ENCODE measurements at regions not wholly inside any gene's neighbourhood (a gene's known extent, or its start where the extent isn't known, plus 50 kb on each side); places are given as distances from the start of the nearest gene placed in this dataset.

DNA sequence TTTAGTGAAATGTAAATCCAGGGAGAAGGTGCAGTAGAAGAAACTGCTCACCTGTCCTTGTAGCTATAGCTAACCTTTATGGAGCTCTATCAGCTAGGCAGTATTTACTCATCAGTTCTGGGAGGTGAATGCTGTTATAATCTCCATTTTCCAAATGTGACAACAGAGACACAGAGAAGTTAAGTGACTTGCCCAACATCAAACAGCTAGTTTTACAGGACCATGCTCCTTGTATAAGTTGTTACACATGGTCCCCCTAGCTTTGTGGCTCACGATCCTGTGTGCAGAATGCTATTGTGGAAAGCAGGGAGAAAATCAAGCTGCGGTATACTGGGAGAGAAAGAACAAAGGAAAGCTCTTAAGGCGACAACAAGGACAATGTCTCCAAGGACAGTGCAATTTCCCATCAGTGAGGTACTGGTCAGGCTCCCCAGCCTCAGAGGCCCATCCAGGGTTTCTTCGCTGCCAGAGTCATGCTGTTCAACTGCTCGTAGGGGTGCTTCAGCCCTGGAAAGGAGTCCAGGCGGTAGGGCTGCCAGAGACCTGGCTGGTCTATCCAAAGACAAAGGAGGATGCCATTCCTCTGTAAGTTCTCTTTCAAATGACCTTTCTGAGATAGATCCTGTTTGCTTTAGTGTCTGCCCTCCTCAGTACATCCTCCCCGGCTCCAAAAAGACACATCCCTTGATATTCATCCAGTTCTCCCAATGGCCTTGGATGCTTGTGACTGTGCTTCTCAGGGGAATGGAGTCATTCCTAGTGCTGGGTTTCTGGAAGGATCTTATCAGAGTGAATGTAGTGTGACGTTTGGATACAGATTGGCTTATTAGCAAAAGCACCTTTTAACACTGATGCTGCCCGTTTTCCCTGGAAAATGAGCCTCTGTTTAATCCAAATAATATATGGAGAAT lies 95.5 kb downstream of the ARF6 start (continued):
- TF ChIP-seq, protein P1, sequence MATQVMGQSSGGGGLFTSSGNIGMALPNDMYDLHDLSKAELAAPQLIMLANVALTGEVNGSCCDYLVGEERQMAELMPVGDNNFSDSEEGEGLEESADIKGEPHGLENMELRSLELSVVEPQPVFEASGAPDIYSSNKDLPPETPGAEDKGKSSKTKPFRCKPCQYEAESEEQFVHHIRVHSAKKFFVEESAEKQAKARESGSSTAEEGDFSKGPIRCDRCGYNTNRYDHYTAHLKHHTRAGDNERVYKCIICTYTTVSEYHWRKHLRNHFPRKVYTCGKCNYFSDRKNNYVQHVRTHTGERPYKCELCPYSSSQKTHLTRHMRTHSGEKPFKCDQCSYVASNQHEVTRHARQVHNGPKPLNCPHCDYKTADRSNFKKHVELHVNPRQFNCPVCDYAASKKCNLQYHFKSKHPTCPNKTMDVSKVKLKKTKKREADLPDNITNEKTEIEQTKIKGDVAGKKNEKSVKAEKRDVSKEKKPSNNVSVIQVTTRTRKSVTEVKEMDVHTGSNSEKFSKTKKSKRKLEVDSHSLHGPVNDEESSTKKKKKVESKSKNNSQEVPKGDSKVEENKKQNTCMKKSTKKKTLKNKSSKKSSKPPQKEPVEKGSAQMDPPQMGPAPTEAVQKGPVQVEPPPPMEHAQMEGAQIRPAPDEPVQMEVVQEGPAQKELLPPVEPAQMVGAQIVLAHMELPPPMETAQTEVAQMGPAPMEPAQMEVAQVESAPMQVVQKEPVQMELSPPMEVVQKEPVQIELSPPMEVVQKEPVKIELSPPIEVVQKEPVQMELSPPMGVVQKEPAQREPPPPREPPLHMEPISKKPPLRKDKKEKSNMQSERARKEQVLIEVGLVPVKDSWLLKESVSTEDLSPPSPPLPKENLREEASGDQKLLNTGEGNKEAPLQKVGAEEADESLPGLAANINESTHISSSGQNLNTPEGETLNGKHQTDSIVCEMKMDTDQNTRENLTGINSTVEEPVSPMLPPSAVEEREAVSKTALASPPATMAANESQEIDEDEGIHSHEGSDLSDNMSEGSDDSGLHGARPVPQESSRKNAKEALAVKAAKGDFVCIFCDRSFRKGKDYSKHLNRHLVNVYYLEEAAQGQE (IDR thresholded peaks at IDR 0.05), result no peak
- TF ChIP-seq, protein P2, sequence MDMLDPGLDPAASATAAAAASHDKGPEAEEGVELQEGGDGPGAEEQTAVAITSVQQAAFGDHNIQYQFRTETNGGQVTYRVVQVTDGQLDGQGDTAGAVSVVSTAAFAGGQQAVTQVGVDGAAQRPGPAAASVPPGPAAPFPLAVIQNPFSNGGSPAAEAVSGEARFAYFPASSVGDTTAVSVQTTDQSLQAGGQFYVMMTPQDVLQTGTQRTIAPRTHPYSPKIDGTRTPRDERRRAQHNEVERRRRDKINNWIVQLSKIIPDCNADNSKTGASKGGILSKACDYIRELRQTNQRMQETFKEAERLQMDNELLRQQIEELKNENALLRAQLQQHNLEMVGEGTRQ (IDR thresholded peaks at IDR 0.05), result no peak
- TF ChIP-seq NR3C1 (IDR thresholded peaks at IDR 0.05) (no peak), HOXB5 (CRISPR knock-in tag; IDR thresholded peaks at IDR 0.05) (no peak), FOXS1 (CRISPR knock-in tag; IDR thresholded peaks at IDR 0.05) (no peak), TFCP2L1 (CRISPR knock-in tag; IDR thresholded peaks at IDR 0.05) (no peak)

DNA sequence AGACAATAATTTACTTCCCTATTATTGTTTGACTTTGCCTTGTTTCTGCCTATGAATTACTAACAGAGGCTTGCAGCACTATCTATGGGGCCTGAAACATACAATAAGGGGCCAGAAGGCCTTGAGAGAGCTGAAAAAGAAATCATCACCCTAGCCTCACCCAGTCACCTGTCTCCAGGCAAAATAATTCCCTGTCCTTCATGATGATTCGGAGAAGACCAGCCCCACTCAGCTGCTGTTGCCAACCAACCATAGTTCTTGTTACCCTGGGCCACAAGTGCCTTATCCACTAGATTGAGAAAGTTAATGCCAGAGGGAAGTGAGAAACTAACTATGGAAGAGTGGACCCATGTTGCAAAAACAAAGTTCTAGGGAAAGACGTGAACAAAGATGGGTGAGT lies 97.1 kb downstream of the ARF6 start:
- ChIA-PET CTCF (interaction anchor here (1.3 to 2.6 kb wide), 4 partner anchors 17 to 128 kb away, joined by 3 to 8 read pairs (median 5); no protein-coding TSS in a partner anchor), POLR2A (interaction anchor here (1.4 kb wide), 1 partner anchor 127 kb away, joined by 4 read pairs; no protein-coding TSS in a partner anchor)
- Histone ChIP-seq H3K4me2 (0 out of 3 replicates have a peak overlapping the region, but pooled peaks have one; percentile 3), H3K4me3 (no peak overlapping the region), H3K27ac (peak overlapping the region; percentile 69 to 80), H3K9me3 (no peaks in the 10 kb centered on the region), H3K4me1 (peaks cover 75% of the 10 kb centered on the region)
- TF ChIP-seq JUNB (IDR thresholded peaks at IDR 0.05), result no peak
- TF ChIP-seq TFCP2L1 (CRISPR knock-in tag; IDR thresholded peaks at IDR 0.05), result no peak
- TF ChIP-seq RFX5 (IDR thresholded peaks at IDR 0.05), result peak; percentile 93
- FAIRE-seq (peak; percentile 23), DNase-seq (ENCODE audit: low read depth in 1 of 2, low spot score in 1 of 2) (no peak), ATAC-seq (no peak)
- 64% methylated on average over 2 of the region's 2 CpGs for WGBS (ENCODE audit: missing lambda C conversion rate)

DNA sequence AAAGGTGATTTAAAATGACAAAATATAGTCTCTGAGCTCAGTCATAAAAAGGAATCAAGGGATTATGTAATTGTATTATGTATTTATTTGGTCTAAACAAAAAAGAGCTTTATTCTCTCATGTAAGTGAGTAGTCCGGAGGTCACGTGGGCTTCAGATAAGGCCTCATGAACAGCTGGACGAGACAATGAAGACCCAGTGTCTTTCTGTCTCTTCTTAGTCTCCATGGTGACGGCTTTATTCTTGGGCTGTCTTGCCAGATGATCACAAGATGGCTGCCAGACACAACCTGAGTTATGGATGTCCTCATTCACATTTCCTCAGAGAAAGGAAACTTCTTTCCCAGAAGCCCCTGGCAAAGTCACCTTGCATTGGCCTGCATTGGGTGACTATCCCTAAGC lies 98.6 kb downstream of the ARF6 start:
- ChIA-PET POLR2A (interaction anchor here (1.2 kb wide), 1 partner anchor 12 kb away, joined by 3 read pairs; no protein-coding TSS in a partner anchor), CTCF (interaction anchor here (0.7 to 2.6 kb wide), 8 partner anchors 9 to 129 kb away, joined by 3 to 10 read pairs (median 6); no protein-coding TSS in a partner anchor)
- no peak for TF ChIP-seq EHF (CRISPR knock-in tag; IDR thresholded peaks at IDR 0.05)
- Histone ChIP-seq H3K4me2 (no peak overlapping the region), H3K27ac (peak overlapping the region; percentile 69 to 80; a peak in 4 of 6 replicates), H3K4me1 (peaks cover 64% of the 10 kb centered on the region), H3K9me3 (no peaks in the 10 kb centered on the region), H3K4me3 (no peak overlapping the region)
- no peak for DNase-seq (ENCODE audit: low read depth in 1 of 2, low spot score in 1 of 2)
- no peak for FAIRE-seq
- WGBS (ENCODE audit: missing lambda C conversion rate), result 89% methylated on average over 4 of the region's 4 CpGs
- ATAC-seq, result no peak

DNA sequence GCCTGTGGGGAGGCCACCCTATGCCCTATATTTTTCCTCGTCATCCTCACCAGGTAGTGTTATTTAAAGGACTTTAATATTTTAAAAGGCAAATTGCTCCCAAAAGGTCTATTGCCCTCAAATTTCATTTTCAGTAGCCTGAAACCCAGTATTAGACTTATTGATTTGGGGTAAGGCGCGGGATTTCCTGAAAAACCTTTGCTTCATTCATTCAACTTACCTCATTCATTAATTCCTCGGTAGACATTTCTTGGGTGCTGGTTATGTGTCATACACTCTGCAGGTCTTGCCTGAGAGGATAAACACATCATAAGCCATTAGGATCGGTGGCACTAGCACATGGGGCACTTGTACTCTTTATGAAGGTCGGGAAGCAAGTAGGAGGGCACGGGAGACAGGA lies 99.2 kb downstream of the ARF6 start:
- ATAC-seq (no peak), DNase-seq (ENCODE audit: low read depth in 1 of 2, low spot score in 1 of 2) (no peak), FAIRE-seq (no peak)
- H3K4me3 ChIP-seq, result no peak overlapping the region
- H3K4me2 ChIP-seq, result peak overlapping the region; percentile 57; the same call in 2 of the 3 replicates
- peak overlapping the region; percentile 69 to 80 for H3K27ac ChIP-seq
- H3K9me3 ChIP-seq, result no peaks in the 10 kb centered on the region
- WGBS (ENCODE audit: missing lambda C conversion rate), result 87% methylated on average over 7 of the region's 7 CpGs
- POLR2A ChIA-PET, result no interaction called here
- H3K4me1 ChIP-seq, result peaks cover 58% of the 10 kb centered on the region
- CTCF ChIA-PET, result interaction anchor here (0.9 to 2.1 kb wide), 7 partner anchors 9 to 130 kb away, joined by 3 to 10 read pairs (median 4); no protein-coding TSS in a partner anchor
- TF ChIP-seq, protein P1 (IDR thresholded peaks at IDR 0.05), result no peak
- TF ChIP-seq, protein P3, sequence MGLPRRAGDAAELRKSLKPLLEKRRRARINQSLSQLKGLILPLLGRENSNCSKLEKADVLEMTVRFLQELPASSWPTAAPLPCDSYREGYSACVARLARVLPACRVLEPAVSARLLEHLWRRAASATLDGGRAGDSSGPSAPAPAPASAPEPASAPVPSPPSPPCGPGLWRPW (IDR thresholded peaks at IDR 0.05), result no peak
- TF ChIP-seq FOSB (CRISPR knock-in tag; IDR thresholded peaks at IDR 0.05), result no peak
- no peak for TF ChIP-seq FOXS1 (CRISPR knock-in tag; IDR thresholded peaks at IDR 0.05)
- TF ChIP-seq CBX8 (IDR thresholded peaks at IDR 0.05), result no peak
- TF ChIP-seq TFCP2L1 (CRISPR knock-in tag; IDR thresholded peaks at IDR 0.05), result no peak
- TF ChIP-seq CBX2 (IDR thresholded peaks at IDR 0.05; ENCODE audit: borderline replicate concordance, low read depth), result no peak
- TF ChIP-seq, protein P4, sequence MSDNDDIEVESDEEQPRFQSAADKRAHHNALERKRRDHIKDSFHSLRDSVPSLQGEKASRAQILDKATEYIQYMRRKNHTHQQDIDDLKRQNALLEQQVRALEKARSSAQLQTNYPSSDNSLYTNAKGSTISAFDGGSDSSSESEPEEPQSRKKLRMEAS (IDR thresholded peaks at IDR 0.05), result no peak
- TF ChIP-seq TP53 (CRISPR knock-in tag; IDR thresholded peaks at IDR 0.05), result no peak
- TF ChIP-seq, protein P5, sequence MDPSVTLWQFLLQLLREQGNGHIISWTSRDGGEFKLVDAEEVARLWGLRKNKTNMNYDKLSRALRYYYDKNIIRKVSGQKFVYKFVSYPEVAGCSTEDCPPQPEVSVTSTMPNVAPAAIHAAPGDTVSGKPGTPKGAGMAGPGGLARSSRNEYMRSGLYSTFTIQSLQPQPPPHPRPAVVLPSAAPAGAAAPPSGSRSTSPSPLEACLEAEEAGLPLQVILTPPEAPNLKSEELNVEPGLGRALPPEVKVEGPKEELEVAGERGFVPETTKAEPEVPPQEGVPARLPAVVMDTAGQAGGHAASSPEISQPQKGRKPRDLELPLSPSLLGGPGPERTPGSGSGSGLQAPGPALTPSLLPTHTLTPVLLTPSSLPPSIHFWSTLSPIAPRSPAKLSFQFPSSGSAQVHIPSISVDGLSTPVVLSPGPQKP (IDR thresholded peaks at IDR 0.05; ENCODE audit: low read depth, low read length), result no peak
- TF ChIP-seq MYC (IDR thresholded peaks at IDR 0.05; ENCODE audit: borderline replicate concordance, low read length), result no peak
- TF ChIP-seq HEYL (CRISPR knock-in tag; IDR thresholded peaks at IDR 0.05), result no peak

Data from A549 (cell line).